CD4-positive, alpha-beta T cell treated with Interleukin-4 for 1 hour (primary cell): ENCODE measurements at regions not wholly inside any gene's neighbourhood (a gene's known extent, or its start where the extent isn't known, plus 50 kb on each side); places are given as distances from the start of the nearest gene placed in this dataset.
"Not testable (repeated sequence)": the region's sequence is repeated elsewhere in the genome, so short reads cannot be mapped to it uniquely, and the experiment has no call there.

Experiments
- DNase-seq, 2 donors: peaks; one replicate each; pipeline ENCODE4 v3.0.0-alpha.2; 2020 to 2022

DNA sequence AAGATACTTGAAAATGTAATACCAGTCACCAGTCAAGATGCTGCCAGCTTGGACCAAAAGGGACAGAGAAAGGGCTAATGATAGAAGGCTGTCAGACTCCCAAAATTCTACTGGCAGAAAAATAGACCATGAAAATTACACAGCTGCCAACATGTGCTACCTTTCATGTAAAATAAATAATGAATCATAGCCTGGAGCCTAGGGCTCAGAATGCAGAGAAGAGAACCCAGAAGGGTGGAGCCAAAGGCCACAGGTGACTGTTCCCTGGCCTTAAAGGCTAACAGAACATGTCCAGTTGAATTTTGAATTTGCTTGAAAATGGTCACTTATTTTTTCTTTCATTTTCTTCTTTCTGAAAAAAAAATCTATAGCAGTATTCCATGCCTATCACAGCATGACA, 1827.0 kb upstream of the MIR17HG start:
- DNase-seq = no peak

DNA sequence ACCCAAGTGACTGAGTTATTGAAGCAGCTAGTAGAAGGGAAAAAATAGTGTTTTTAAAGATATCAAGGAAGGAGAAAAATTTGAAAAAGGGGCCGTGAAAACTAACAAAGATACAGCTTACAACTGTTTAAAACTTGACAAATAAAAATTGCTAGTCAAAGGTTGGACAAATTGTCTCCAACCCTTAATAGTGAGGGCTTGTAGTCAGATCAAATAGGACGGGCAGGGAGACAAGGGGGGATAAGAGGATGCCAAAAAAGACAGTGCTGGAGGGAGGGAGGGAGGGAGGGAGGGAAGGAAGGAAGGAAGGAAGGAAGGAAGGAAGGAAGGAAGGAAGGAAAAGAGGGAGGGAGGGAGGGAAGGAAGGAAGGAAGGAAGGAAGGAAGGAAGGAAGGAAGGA, 1825.8 kb upstream of the MIR17HG start:
- not testable (repeated sequence) for DNase-seq

DNA sequence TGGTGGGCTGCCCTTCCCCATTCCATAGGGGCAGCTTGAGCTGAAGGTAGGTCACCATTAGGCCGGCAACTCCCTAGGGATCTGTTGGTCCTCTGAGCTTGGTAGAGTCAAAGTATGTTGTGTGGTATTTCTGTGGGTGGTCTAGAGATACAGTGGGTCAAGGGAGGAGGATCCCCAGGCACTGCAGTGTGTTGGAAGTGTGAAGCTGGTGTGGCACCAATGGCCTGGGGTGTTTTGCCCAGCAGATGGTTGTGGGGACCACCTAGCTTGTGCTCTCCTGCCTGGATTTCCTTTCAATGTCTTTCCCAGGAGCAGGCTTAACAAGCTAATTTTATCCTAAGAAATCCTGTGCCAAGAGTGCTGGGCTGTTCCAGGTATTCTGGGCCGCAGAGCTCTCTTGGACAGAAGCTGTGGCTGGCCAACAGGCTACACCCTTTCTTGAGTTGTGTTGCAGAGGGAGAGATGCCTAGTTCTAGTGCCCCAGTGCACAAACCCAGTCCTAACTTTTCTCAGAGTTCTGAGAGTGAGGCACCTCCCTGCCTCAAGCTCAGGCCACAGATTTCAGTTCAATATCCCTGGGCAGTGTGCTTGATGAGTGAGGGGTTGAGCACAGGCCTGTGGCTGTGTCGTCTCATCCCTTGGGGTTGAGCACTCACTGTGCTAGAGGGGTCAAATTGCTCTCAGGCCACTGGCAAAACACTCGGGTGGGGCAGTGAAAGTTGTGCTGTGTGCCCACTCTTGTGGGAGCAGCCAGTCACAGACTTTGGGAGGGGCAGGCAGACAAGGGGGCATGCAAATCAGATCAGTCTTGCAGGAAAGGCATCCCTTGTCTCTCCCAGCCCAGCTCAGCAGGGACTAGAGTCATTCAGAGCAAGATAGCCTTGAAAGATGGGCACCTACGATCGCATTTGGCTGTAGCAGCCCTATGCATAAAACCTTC, 1806.1 kb upstream of the MIR17HG start:
- no peak for DNase-seq

DNA sequence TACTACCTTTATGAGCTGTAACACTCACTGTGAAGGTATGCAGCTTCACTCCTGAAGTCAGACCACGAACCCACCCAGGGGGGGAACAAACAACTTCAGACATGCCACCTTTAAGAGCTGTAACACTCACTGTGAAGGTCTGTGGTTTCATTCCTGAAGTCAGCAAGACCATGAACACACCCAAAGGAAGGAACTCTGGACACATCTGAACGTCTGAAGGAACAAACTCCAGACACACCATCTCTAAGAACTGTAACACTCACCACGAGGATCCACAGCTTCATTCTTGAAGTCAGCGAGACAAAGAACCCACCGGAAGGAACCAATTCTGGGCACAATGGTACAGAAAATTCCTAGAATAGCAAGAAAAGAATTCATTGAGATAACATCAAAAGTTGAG, 1796.5 kb upstream of the MIR17HG start:
- DNase-seq = no peak

DNA sequence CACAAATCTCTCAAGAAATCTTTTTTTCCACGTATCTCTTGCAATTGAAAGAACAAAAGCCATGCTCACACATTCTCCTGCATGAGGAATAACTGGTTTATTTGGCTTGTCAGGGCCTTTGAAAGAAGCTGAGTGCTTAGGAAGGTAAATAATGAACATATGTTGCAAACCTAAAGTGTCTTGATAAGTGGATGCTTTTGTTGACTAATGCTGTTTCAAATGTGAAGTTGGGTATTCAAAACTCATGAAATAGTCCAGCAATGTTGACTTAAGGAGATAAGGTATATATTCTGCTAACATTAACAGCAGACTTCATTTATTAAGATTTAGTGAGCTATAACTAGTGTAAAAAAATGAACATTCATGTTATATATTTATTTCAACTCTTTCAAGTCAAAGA, 1792.7 kb upstream of the MIR17HG start:
- no peak for DNase-seq

DNA sequence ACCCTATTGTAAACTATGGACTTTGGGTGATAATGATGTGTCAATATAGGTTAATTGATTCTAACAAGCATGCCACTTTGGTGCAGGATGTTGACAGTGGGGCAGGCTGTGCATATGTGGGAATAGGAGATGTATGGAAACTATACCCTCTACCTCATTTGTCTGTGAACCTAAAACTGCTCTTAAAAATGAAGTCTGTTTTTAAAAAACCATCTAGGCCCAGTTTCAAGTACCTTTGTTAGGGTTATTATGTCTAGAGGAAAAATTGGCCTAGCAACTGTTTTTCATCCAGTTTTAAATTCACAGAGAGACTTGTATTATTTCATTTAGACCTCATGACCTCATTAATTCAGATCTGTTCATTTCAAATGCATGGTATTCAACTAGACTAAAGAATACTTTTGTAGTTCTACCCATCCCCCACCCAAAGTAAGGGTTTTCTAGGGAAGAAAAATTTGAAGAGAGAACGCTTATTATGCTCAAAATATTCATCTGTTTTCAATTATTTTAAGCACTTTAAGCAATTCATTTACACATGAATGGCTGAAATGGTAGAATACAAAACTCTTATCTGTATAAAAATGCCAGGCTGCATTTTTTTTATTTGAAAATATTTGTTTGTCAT, 1781.9 kb upstream of the MIR17HG start:
- DNase-seq = no peak

DNA sequence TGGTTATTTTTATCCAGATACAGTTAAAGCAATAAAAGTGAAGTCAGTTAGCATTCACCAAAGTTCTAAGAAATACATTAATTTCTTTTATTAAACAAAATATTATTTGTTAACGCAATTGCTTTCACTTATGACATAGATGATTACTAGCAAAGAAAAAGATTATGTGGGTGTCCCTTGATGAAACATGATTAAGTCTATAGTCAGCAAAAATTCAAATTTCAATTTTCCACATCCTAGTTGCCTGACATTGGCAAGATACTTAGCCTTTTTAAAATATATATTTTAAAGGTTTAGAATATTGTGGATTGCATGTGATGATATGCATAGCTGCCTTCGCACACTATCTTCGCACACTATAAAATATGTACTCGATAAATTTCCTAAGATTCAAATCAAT, 1780.5 kb upstream of the MIR17HG start:
- no peak for DNase-seq

DNA sequence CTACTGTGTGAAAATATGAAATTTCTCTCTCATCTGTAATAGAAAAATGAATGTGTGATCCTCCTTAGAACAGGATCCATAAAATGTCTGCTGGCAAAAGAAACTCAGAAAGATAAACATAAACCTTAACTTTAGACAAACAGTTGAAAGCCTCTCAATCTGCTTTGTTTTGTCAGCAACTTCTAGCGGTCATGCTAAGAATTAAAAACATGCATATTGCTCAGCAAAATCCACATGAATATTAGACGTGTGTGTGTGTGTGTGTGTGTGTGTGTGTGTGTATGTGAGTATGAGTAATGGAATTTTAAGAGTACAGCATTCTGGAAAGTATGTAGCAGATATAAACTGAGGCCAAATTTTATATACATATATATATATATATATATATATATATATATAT, 1779.2 kb upstream of the MIR17HG start:
- no peak for DNase-seq

DNA sequence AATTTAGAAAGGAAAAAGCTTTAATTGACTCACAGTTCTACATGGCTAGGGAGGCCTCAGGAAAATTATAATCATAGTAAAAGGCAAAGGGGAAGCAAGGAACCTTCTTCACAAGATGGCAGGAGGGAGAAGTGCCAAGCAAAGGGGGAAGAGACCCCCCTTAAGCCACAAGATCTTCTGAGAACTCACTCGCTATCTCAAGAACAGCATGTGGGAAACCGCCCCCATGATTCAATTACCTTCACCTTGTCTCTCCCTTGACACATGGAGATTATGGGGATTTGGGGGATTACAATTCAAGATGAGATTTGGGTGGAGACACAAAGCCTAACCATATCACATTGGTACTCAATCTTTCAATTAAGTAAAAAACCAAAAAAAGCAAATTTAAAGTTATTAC, 1778.7 kb upstream of the MIR17HG start:
- no peak for DNase-seq

DNA sequence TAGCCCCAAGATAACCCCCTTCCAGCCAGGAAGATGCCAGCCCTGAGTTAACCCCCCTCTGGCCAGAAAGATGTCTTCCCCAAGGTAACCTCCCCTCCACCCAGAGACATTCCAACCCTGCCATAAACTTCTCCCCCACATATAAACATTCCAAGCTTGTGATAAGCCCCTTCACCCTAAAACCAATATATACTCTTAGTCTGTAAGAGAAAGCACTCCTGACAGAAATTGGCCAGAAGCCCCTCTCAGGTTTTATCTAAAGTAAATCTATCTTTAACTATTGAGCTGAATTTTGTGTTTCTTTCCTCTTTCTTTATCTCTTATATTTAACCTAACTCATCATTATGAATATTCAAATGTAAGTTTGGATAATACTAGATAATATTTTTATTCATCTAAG, 1775.8 kb upstream of the MIR17HG start:
- DNase-seq = no peak

DNA sequence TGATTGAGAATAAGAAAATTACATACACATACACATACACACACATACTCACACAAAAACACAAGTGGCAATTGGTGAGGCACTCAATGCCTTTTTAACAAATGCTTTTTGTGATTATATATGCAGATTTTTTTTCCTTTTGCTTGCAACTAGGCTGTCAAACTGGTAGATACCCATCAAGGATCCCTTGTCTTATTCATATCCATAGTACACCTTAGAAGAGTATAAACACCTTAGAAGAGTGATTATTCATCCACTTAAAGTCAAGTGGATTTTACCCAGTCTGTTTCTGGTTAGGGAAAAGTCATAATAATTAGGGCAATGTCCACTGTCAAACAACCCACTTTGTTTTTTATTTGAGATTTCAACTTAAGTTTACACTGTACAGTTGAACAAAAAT, 1773.4 kb upstream of the MIR17HG start:
- DNase-seq = no peak

DNA sequence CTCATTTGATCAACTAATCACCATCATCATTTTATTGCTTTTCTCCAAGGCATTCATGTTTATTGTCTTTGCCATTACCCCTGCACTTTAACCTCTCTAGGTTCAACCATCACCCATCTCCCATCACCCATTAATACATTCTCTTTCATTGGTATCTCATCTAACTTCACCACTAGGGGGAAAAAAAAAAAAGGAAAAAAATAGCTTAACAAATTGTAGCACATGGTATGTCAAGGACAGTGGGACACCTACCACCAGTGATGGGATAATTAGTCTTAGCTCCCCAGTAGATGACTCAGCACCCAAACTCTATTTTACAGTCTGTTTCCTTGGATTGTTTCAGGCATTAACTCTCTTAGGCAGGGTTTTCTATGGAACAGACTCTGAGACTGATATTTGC, 1770.2 kb upstream of the MIR17HG start:
- DNase-seq = no peak

DNA sequence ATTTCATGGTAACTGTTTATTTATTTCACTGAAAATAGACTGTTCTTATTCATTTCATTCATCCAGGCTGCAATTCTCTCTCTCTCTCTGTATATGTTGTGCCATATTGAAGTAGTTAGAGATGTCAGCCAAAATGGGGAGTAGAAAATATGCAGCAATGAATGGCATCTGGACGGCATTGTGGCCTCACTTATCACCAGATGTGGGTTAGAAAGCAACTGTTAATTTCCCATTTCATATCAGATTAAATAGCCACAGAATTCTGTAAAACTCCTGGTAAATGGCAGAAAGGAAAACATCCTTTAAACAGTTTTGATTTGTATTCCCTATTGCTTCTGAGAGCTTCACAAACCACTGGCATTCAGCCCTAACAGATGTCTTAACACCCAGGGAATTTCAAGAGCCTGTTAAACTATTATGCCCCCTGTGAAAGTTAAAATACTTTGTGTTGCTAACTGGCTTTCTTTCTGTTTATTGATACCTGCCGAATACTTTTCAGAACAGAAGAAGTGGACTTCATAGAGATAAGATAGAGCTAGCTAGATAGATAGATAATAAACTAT, 1763.3 kb upstream of the MIR17HG start:
- DNase-seq = no peak

DNA sequence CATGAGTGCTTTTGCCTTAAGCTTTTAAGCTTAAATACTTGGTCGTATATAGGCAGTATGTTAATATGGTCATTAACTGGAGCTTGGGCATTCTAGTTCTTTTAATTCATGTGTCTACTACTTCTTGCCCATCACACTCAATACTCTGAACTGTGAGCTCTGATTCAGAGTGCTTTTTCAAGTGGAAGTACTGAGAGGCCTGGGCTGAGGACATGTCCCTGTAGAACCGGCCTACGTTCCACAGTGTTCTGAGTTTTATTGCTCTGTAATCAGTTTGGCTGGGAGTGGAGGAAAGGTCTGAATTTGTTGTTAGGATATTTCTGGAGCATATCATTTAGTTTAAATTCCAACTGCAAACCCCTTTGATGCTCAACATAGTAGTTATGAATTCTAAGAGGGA, 1744.8 kb upstream of the MIR17HG start:
- no peak for DNase-seq

DNA sequence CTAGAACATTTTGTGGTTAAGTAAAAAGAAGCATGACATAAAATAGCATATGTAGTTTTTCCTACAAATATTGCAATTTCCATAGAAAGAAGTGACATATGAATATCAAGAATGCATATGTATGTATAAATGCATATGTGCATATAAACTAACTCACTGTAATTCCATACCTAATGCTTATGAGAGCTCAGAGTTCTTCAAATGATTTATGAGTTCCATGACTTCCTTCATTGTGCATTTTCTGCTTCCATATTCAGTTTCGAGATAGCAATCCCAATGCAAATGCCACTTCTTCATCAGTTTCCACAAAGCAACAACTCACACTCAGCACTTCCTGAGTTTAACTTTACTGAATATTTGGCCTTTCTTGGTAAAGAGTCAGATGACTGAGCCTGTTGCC, 1744.3 kb upstream of the MIR17HG start:
- DNase-seq = no peak

DNA sequence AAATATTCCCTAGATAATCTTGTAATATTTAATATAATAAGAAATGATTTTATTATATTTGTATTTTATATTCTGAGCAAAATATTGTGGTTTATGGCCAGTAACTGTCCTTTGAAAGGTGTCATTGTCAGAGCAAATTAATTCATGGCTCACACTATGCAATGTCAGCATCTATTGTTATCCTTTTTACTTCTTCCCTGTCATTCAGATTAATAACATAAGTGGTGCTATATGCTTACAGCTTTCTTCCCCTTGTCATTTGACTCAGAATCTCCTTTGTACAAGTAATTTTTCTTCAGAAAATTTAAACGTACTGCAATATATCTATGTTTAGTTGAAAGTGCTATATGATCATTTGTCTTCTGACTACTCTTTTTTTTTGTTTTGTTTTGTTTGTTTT, 1738.2 kb upstream of the MIR17HG start:
- no peak for DNase-seq

DNA sequence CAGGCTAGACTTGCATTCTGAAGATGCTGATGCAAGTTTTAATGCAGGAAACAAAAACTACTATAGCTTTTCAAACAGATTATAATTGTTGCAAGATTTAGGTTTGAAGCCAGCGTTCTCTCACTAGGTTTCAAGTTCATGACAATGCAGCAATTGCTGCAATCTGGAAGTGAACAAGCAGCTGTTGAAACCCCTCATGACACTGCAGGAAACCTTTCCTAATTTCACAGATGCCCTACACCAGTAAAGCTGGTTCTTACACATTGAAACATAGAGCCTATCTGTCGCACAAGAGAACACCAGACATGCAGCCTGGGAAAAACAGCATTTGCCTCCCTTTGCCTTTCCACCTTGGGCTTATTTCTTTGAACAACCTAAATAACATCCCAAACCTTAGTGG, 1737.2 kb upstream of the MIR17HG start:
- no peak for DNase-seq

DNA sequence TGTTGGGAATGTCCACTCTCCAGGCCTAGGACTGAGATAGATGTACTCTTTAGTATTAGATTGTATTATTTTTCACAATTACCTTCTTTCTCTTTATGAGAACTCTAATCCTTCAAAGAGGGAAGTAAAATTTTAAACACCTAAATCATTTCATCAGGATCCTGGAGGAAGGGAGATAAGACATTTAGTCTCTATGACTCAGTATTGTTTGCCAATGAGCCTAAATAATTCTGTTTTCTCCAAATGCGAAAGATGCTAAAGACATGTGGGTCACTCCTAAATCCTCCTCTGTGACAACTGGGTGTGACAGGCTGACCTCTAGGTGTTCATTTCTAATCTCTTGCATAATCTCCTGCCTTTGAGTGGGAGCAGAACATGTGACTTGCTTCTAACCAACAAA, 1736.6 kb upstream of the MIR17HG start:
- DNase-seq = no peak

DNA sequence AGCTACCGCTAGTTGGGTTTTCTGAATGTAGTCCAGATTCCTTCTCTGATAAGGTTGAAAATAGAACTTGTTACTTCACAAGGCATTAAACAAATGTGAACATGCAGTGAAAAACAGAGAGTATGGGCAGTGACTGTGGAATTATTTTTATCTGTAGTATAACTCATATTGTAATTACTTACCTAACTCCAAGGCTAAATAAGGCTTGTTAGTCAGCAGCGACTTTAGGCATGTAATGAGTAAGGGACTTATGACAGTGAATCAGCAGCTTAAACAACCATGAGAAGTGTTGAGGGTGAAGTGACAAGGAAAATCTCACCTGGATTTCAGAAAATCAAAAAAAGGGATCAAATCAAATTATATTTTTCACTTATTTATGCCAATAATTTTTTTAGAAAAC, 1719.5 kb upstream of the MIR17HG start:
- DNase-seq = no peak

DNA sequence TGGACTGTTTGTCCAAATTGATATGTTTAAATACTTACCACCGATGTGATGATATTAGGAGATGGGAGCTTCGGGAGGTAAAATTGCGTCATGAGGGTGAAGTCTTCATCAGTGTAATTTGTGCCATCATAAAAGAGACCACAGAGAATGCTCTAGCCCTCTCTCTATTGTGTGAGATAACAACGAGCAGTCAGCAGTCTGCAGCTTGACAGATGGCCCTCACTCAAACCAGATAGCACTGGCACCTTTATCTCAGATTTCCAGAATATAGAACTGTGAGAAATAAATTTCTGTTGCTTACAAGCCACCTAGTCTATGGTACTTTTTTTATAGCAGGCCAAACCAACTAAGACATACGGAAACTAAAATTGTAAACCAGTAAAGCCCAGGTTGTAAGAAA, 1718.9 kb upstream of the MIR17HG start:
- no peak for DNase-seq

DNA sequence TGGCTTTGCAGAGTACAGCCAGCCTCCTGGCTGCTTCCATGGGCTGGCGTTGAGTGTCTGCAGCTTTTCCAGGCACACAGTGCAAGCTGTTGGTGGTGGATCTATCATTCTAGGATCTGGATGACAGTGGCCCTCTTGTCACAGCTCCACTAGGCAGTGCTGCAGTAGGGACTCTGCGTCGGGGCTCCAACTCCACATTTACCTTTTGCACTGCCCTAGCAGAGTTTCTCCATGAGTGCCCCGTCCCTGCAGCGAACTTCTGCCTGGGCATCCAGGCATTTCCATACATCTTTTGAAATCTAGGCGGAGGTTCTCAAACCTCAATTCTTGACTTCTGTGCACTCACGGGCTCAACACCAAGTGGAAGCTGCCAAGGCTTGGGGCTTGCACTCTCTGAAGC, 1697.3 kb upstream of the MIR17HG start:
- DNase-seq = no peak

DNA sequence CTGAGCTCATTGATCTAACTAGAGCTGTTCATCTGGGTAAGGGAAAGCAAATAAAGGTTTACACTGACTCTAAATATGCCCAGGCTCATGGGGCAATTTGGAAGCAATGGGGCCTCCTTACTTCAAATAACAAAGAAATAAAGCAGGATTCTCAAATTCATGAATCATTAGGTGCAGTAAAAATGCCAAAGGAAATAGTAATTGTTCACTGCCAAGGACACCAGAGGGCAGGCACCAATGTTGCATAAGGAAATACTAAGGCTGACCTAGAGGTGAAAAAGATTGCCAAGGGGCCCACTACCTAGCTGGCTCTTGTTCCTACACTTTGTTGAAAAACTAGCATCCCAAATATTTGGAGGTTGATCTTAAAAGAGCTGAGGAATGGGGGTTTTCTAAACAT, 1686.7 kb upstream of the MIR17HG start:
- DNase-seq = no peak

DNA sequence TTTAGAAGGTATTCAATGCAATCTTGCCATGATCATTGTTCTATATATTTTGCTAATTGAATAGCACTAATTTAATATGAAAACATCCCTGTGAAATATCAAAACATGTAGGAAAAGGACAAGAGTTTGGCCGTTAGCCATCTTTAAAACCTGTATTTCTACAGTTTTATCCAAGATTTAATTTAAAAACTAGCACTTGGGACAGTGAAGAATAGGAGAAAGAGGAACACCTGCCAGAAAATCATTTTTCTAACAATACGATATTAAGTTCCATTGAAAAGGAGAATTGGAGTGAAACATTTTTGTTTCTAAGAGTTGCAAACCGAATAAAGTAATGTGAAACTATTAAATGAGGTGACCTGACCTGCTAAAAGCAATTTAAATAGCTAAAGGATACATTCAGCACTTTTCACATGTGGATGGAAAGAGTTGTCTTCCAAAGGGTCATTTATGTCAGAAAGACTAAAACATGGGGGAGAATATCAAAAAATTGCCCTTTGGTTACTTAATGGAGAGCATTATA, 1673.6 kb upstream of the MIR17HG start:
- no peak for DNase-seq

DNA sequence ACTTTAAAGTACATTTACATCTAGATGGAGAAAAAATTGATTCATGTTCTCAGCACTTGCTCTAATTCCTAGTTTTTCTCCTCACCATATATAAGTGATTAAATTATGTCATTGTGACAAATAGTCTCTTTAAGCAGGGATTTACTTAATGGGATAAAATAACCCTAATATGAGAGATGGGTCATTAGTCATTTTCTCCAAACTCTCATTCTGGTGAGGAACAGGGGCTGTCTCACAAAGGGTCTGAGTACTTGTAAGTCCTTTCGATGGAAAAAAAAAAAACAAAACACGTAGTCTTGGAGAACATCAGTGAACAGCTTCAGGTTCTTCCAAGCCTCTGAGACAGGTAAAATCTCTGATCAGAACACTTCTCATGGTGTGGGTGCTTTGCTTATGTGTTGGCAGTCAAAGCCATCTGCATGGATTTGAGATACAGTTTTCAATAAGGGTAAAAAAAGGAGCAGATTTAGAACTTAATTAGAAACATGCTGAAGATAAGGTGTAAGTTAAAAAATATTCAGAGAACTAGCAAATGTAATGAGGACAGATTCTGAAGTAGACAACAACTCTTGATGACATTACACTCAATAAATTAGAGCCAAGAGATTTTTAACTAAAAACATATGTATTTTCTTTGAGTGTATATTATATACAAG, 1668.9 kb upstream of the MIR17HG start:
- no peak for DNase-seq
